Right lobe of liver (tissue), 6 donors: ENCODE measurements at regions not wholly inside any gene's neighbourhood (a gene's known extent, or its start where the extent isn't known, plus 50 kb on each side); places are given as distances from the start of the nearest gene placed in this dataset.

ENCODE experiments used
- ATAC-seq, 4 donors: fragments of 200-7000 bp; cut with Tn5 transposase; one replicate each; pipeline ENCODE4 v1.9.1; 2020; ENCODE audit warnings: mild to moderate bottlenecking in 4 of 4, moderate library complexity in 4 of 4
- DNase-seq, 3 donors: peaks; one replicate each; pipeline ENCODE4 v3.0.0-alpha.2; 2020
- H3K27ac ChIP-seq, 3 donors: fragments of 200-600 bp; one replicate each; pipeline ENCODE4 v1.8.0; 2022
- H3K27me3 ChIP-seq, 2 donors: fragments of 200-600 bp; one replicate each; pipeline ENCODE4 v1.8.0; 2022
- H3K36me3 ChIP-seq, 4 donors: fragments of 200-600 bp; sonication (generic) in 1 of 4; one replicate each; pipeline versions ENCODE4 v1.5.1 to v1.8.0; 2017 to 2022; ENCODE audit warnings: control low read depth in 1 of 4
- H3K4me1 ChIP-seq, 4 donors: fragments of 200-600 bp; sonication (generic) in 1 of 4; one replicate each; pipeline versions ENCODE4 v1.5.1 to v1.8.0; 2017 to 2022; ENCODE audit warnings: control low read depth in 1 of 4
- H3K4me3 ChIP-seq, 3 donors: fragments of 200-600 bp; one replicate each; pipeline ENCODE4 v1.8.0; 2022
- H3K9me3 ChIP-seq, 4 donors: fragments of 200-600 bp; sonication (generic) in 1 of 4; one replicate each; pipeline versions ENCODE4 v1.5.1 to v1.8.0; 2017 to 2022; ENCODE audit warnings: control low read depth in 1 of 4
- CTCF ChIP-seq, 4 donors: fragments of 200-600 bp in 3 of 4; fragments of 450-650 bp in 1 of 4; IDR thresholded peaks; one replicate each; pipeline versions ENCODE4 v1.5.1 to v1.8.0; 2016 to 2022; ENCODE audit warnings: antibody characterized with exemption in 4 of 4, mild to moderate bottlenecking in 2 of 4
- POLR2A ChIP-seq: fragments of 450-650 bp; IDR thresholded peaks from one replicate; pipeline ENCODE4 v1.6.1; 2017; ENCODE audit warnings: antibody characterized with exemption, mild to moderate bottlenecking
- WGBS: methylation state at CpG from one replicate; pipeline ENCODE4 v1.1.6; 2018; ENCODE audit warnings: low coverage, low lambda C conversion rate; ENCODE audit not compliant: insufficient coverage; ENCODE audit errors: missing lambda C conversion rate; 5-methylcytosine and 5-hydroxymethylcytosine counted together
- intact Hi-C, 2 donors: fragments of 100-400 bp; cut with DNase I; formaldehyde crosslinking; loops; one replicate each; pipeline versions ENCODE4 v1.11.2 to v1.14.1; 2022
- donor health status: DM: no; HTN: yes; CAD: no.
- donor health status: DM: no; HTN: no; CAD: no.
- donor health status: DM: no; HTN: no; CAD: no.
- donor health status: DM: no; HTN: yes; CAD: no.
- donor health status: DM: no; HTN: yes; CAD: no.

- Histone ChIP-seq H3K27me3 (no peaks in the 10 kb centered on the region), H3K27ac (no peak overlapping the region), H3K4me1 (no peaks in the 10 kb centered on the region), H3K36me3 (no peaks in the 10 kb centered on the region), H3K9me3 (no peaks in the 10 kb centered on the region), H3K4me3 (no peak overlapping the region)
- intact Hi-C loops, result no loop called here
- ATAC-seq (no peak), DNase-seq (no peak)
- TF ChIP-seq CTCF (IDR thresholded peaks at IDR 0.05) (no peak), POLR2A (no peak)
- WGBS, result 21% methylated on average over 3 of the region's 6 CpGs
These were observed 192.2 kb downstream of the SH2D4B start for GRCh38 chr10:80729896-80730295.

- TF ChIP-seq CTCF (IDR thresholded peaks at IDR 0.05) (no peak), POLR2A (no peak)
- DNase-seq (no peak), ATAC-seq (no peak)
- Histone ChIP-seq H3K27ac (no peak overlapping the region), H3K36me3 (no peaks in the 10 kb centered on the region), H3K27me3 (no peaks in the 10 kb centered on the region), H3K4me1 (no peaks in the 10 kb centered on the region), H3K4me3 (no peak overlapping the region), H3K9me3 (no peaks in the 10 kb centered on the region)
- WGBS, result 17% methylated on average over 2 of the region's 2 CpGs
- intact Hi-C loops, result no loop called here
These were observed 192.8 kb downstream of the SH2D4B start for GRCh38 chr10:80730522-80730921.

GRCh38 chr10:80734589-80734988 lies 196.9 kb downstream of the SH2D4B start:
- no peak overlapping the region for H3K27ac ChIP-seq
- no peak overlapping the region for H3K4me3 ChIP-seq
- ATAC-seq (no peak), DNase-seq (no peak)
- no peaks in the 10 kb centered on the region for H3K9me3 ChIP-seq
- no peaks in the 10 kb centered on the region for H3K4me1 ChIP-seq
- TF ChIP-seq POLR2A (no peak), CTCF (IDR thresholded peaks at IDR 0.05) (no peak)
- H3K36me3 ChIP-seq, result no peaks in the 10 kb centered on the region
- H3K27me3 ChIP-seq, result no peaks in the 10 kb centered on the region
- intact Hi-C loops, result no loop called here

GRCh38 chr10:80737209-80737608 lies 199.5 kb downstream of the SH2D4B start:
- 61% methylated on average over 2 of the region's 2 CpGs for WGBS
- DNase-seq (no peak), ATAC-seq (no peak)
- no peak overlapping the region for H3K27ac ChIP-seq
- no peak for TF ChIP-seq CTCF (IDR thresholded peaks at IDR 0.05)
- H3K27me3 ChIP-seq, result no peaks in the 10 kb centered on the region
- no peaks in the 10 kb centered on the region for H3K9me3 ChIP-seq
- no peaks in the 10 kb centered on the region for H3K36me3 ChIP-seq
- intact Hi-C loops, result no loop called here
- no peaks in the 10 kb centered on the region for H3K4me1 ChIP-seq
- H3K4me3 ChIP-seq, result no peak overlapping the region

- TF ChIP-seq POLR2A, result no peak
- TF ChIP-seq CTCF (IDR thresholded peaks at IDR 0.05), result no peak
- Histone ChIP-seq H3K9me3 (no peaks in the 10 kb centered on the region), H3K4me1 (no peaks in the 10 kb centered on the region), H3K27ac (no peak overlapping the region), H3K27me3 (no peaks in the 10 kb centered on the region), H3K4me3 (no peak overlapping the region), H3K36me3 (no peaks in the 10 kb centered on the region)
- intact Hi-C loops, result no loop called here
- no peak for ATAC-seq
- WGBS, result 65% methylated on average over 4 of the region's 6 CpGs
- no peak for DNase-seq
These were observed 201.6 kb downstream of the SH2D4B start for GRCh38 chr10:80739328-80739727.
